ENCODE measurements at regions not wholly inside any gene's neighbourhood (a gene's known extent, or its start where the extent isn't known, plus 50 kb on each side); places are given as distances from the start of the nearest gene placed in this dataset.
"Not testable (repeated sequence)": the region's sequence is repeated elsewhere in the genome, so short reads cannot be mapped to it uniquely, and the experiment has no call there.

GRCh38 chr11:91489989-91490388 lies 734.6 kb upstream of the FAT3 start:
- DNase-seq: no peak
- intact Hi-C loops (cut with DNase I): no loop called here
- no peak for ATAC-seq (ENCODE audit: poor library complexity)

GRCh38 chr11:91483956-91484355 lies 740.7 kb upstream of the FAT3 start:
- DNase-seq; ATAC-seq (ENCODE audit: poor library complexity); intact Hi-C loops (cut with DNase I): not testable (repeated sequence)

GRCh38 chr11:91481875-91482274 lies 742.7 kb upstream of the FAT3 start:
- DNase-seq; intact Hi-C loops (cut with DNase I); ATAC-seq (ENCODE audit: poor library complexity): not testable (repeated sequence)

GRCh38 chr11:91470656-91471055 lies 754.0 kb upstream of the FAT3 start:
- ATAC-seq (ENCODE audit: poor library complexity) (no peak), DNase-seq (no peak)
- intact Hi-C loops (cut with DNase I): no loop called here

- no peak for ATAC-seq (ENCODE audit: poor library complexity)
- intact Hi-C loops (cut with DNase I): no loop called here
- DNase-seq: no peak
Observed at GRCh38 chr11:91459840-91460239, 764.8 kb upstream of the FAT3 start.

GRCh38 chr11:91446267-91446666 lies 778.4 kb upstream of the FAT3 start:
- no peak for DNase-seq
- intact Hi-C loops (cut with DNase I): no loop called here
- ATAC-seq (ENCODE audit: poor library complexity): no peak

GRCh38 chr11:91435694-91436395 lies 788.8 kb upstream of the FAT3 start:
- intact Hi-C loops (cut with DNase I): no loop called here
- ATAC-seq (ENCODE audit: poor library complexity): no peak
- DNase-seq: no peak

GRCh38 chr11:91433284-91434010 lies 791.2 kb upstream of the FAT3 start:
- ATAC-seq (ENCODE audit: poor library complexity): no peak
- intact Hi-C loops (cut with DNase I): no loop called here

GRCh38 chr11:91421641-91422040 lies 803.0 kb upstream of the FAT3 start:
- ATAC-seq (ENCODE audit: poor library complexity) (no peak), DNase-seq (no peak)
- intact Hi-C loops (cut with DNase I): no loop called here

More at GRCh38 chr11:91433284-91434010, 791.2 kb upstream of the FAT3 start:
- DNase-seq: no peak

- DNase-seq (no peak), ATAC-seq (ENCODE audit: poor library complexity) (no peak)
- intact Hi-C loops (cut with DNase I): no loop called here
Observed at GRCh38 chr11:91407842-91408241, 816.8 kb upstream of the FAT3 start.

GRCh38 chr11:91406009-91406408 lies 818.6 kb upstream of the FAT3 start:
- ATAC-seq (ENCODE audit: poor library complexity): peak; percentile 75
- intact Hi-C loops (cut with DNase I): no loop called here
- DNase-seq: no peak

- ATAC-seq (ENCODE audit: poor library complexity): no peak
- intact Hi-C loops (cut with DNase I): no loop called here
- no peak for DNase-seq
Observed at GRCh38 chr11:91404344-91404743, 820.3 kb upstream of the FAT3 start.

GRCh38 chr11:91397134-91397468 lies 827.5 kb upstream of the FAT3 start:
- intact Hi-C loops (cut with DNase I): no loop called here
- ATAC-seq (ENCODE audit: poor library complexity) (no peak), DNase-seq (no peak)

GRCh38 chr11:91396236-91397133 lies 828.1 kb upstream of the FAT3 start:
- intact Hi-C loops (cut with DNase I): no loop called here

GRCh38 chr11:91394727-91395414 lies 829.7 kb upstream of the FAT3 start:
- no peak for ATAC-seq (ENCODE audit: poor library complexity)
- DNase-seq: no peak
- intact Hi-C loops (cut with DNase I): no loop called here

More at GRCh38 chr11:91396236-91397133, 828.1 kb upstream of the FAT3 start:
- no peak for ATAC-seq (ENCODE audit: poor library complexity)
- DNase-seq: no peak

- no peak for ATAC-seq (ENCODE audit: poor library complexity)
- intact Hi-C loops (cut with DNase I): no loop called here
- DNase-seq: no peak
Observed at GRCh38 chr11:91394073-91394726, 830.4 kb upstream of the FAT3 start.

GRCh38 chr11:91382946-91383345 lies 841.7 kb upstream of the FAT3 start:
- intact Hi-C loops (cut with DNase I): no loop called here
- no peak for ATAC-seq (ENCODE audit: poor library complexity)
- DNase-seq: no peak

- DNase-seq: no peak
- intact Hi-C loops (cut with DNase I): no loop called here
- ATAC-seq (ENCODE audit: poor library complexity): no peak
Observed at GRCh38 chr11:91374794-91375193, 849.8 kb upstream of the FAT3 start.

All from Right ventricle myocardium superior (tissue), 1 donor.